Activated CD4-positive, alpha-beta T cell treated with anti-CD3 and anti-CD28 coated beads, Interleukin-2, amount 50 U/mL, for 24 hours (primary cell): ENCODE measurements at regions not wholly inside any gene's neighbourhood (a gene's known extent, or its start where the extent isn't known, plus 50 kb on each side); places are given as distances from the start of the nearest gene placed in this dataset.
"Not testable (repeated sequence)": the region's sequence is repeated elsewhere in the genome, so short reads cannot be mapped to it uniquely, and the experiment has no call there.

Source experiments
- DNase-seq, 2 donors: peaks; one replicate each; pipeline ENCODE4 v3.0.0-alpha.2; 2020; ENCODE audit warnings: low read depth in 1 of 2, low spot score in 1 of 2

DNA sequence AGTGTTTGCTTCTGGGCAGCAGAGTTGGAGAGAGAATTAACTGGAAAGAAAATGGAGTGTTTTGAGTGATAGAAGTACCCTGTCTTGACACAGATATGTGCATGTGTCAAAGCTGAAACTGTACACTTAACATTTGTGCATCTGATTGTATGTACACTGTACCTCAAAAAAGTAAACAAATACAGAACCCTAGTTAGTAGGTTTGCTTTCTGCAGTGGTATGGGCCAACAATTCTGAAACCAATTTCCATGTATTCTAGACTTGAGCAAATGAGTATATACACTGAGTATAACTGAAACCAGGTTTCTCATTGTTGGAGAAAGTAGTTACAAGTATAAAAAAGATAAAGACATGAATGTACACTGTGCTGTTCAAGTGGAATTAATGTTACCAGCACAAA is 52.4 kb downstream of the ELAPOR2 start:
- DNase-seq, result no peak

DNA sequence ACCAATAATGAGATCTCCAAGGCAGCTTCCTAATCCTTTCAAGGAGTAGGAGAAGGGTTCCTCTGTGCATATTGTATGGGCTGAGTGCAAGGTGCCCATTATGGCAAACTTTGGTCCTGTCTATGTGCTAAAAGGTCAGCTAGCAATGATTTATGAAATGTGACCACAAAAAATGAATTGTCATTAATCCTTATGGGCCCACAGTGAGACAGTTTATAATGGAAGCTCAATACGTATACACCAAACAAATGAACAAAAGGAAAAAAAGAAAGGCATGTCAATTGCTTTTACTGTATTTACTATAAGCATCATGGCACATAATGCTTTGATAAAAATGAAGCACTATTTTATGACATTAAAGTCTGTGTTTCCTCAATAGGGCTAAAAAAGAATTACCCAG is 54.5 kb downstream of the ELAPOR2 start:
- DNase-seq, result no peak

DNA sequence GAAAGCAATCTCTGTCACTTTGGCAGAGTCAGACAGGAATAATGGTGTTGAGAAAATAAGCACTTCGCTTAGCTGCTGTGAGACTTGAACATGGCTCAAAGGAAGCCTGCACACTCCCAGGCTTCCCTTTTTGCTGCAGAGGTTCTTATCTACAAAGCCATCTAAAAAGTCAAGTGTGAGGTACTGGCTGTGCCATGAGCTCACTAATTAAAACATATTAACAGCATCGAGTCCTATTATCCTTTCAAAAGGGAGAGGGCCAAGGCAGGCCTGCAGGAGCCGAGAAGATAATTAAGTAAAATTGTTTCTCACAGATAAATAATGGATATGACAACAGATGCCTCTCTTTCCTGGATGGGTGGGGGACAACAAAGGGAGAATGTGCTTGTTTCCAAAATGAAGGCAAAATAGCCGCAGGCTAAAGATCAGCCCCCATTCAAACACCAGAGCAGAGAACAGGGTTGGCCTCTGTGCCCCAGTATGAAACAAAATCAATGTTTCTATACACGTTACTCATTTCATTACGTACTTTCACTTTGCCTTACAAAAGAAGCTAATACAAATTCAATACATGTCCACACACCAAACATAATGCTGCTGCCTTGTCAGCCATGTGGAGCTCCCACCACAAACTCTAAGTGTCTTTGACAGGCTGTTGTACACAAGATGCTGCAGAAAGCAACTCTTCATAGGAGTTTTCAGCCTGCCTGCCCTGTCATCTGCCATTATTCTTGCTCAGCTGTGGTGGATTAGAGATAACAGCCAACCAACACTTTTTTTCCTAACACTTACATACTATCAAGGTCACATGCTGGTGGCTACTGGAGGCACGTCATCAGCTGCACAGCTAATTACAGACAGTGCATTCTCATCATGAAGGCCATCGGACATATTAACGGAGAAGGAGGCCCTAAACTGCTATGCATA is 55.3 kb downstream of the ELAPOR2 start:
- DNase-seq, result no peak

DNA sequence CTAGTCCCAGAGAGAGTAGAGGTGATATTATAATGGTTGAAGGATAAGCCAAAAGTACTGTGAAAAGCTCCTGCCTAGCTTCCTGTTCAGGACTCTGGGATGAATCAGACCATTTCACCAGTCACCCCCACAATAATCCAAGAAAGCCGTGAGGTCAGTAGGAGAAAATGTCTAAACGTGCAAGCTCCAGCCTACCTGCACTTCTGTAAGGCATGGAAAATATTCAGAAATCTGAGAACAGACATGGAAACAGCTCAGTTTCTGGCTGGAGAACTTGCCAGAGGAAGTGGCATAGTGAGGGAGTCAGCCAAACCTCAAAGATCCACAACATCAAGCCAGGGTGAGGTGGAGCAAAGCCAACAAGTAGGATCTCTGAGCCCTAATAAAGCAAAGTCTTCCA is 58.2 kb downstream of the ELAPOR2 start:
- no peak for DNase-seq

DNA sequence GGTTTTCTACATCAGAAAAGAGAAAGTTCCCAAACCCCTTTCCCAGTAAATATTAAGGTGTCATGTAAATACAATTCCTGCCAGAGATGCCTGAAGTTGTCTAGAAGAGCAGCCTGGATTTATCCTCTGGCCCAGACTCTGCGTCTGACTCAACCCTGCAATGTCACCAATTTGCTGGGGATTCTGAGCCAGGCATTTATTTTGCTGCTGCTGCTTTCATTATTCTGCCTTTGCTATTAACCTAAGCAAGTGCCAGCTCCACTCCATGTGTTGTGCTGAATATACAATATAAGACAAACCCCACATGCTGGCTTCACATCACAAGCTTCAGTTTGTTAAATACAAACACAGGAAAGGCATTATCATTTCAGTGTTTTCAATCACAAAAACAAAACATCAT is 59.1 kb downstream of the ELAPOR2 start:
- DNase-seq, result no peak

DNA sequence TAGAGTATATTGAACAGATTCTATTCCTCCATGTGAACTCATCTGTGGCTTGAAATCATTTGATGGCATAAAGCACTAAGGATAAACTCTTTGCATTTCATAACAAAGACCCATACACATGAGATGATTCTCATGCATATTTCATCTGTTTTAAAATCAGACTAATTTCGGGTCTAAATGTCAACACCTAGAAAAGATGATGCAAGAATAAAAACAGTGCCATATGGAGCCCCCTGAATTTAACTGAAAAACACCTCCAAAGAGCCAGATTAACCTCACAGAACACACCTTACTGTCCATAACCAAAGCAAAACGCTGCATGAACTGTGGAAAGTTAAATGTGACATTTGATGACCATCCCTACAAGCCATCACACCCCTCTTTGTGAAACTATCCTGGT is 59.7 kb downstream of the ELAPOR2 start:
- no peak for DNase-seq

DNA sequence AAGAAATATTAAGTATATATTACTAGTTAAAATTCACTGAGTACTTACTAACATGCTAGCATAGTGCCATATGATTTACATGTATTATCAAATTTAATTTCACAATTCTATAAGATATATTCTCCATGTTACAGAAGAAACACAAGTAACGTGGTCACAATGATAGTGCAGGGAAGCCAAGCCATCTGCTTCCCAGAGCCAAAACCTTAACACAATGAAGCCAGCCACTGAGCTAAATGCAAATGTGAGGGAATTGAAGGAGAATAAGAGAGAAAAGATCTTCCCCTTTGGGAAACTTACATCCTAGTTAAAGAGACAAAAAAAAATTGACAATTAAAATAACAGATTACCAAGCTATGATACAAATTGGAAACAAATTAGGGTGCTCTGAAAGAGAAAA is 63.6 kb downstream of the ELAPOR2 start:
- no peak for DNase-seq

DNA sequence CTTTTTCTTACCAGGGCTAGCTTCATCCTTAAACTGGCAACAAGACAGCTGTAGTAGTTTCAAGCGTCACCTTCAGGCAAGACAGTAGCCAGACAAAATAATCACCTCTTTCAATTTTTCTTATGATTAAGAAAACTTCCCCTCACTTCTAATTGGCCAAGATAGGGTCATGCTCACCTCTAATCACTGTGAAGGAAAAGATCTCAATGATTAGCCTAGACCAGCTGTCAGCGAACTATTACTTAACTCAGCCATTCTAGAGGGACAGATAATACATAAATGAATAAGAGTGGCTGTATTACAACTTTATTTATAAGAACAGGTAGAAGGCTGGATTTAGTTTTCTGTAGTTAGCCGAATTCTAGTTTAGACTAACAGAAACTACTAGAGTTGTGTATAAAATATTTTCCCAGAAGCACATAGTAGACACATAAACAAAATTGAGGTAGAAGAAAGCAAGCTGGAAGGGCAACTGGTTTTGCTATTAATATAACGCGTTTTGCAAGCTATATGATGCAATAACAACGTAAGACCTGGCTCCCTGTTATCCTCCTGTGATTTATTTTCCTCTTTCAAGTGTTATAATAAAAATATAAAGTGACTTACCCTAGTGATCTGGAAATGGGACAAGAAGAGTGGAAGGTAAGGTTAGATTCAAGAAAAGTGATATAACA is 64.3 kb downstream of the ELAPOR2 start:
- no peak for DNase-seq

DNA sequence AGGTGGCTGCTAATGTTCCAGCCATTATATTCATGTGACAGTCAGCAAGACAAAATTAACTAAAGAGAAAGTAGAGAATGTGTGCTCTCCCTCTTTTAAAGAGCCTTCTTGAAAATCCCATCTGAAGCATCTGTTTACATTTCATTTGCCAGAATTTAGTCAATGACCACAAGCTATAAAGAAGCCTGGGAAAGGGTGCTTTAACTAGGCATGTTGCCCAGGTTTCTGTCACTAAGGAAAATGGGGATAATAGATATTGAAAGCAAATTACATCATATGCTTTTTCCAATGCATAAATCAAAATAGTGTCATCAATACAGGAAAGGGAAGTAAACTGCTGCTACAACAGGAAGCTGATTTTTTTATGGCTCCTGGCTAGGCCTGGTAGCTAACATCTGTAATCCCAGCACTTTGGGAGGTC is 67.7 kb downstream of the ELAPOR2 start:
- no peak for DNase-seq

DNA sequence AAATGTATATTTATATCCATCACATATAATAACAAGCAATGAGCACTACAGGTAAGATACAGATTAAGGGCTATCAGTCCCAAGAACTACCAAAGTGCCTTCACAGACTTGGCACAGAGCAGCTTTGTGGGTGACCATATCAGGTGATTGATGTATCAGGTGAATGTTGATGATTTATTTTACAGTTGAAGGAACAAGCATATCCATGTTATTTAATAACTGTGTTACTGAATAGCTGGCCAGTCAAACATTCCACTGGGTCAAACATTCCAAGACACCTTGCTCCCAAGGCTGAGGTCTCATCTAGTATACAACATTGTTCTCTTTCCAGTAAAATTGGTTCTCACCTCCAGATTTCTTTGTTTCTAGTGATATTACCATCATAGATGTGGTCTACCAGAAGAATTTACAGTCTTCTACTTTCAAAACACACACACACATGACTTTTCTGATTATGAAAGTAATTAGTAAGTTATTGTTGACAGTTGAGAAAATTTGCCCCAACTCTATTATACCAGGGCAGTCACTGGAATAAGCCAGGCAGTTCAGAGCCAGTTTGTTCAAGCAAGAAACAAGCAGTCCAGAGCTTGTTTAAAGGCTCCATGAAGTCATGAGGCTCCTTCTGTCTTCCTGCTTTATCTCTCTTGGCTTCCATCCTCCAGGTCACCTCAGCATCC is 68.2 kb downstream of the ELAPOR2 start:
- DNase-seq, result no peak

DNA sequence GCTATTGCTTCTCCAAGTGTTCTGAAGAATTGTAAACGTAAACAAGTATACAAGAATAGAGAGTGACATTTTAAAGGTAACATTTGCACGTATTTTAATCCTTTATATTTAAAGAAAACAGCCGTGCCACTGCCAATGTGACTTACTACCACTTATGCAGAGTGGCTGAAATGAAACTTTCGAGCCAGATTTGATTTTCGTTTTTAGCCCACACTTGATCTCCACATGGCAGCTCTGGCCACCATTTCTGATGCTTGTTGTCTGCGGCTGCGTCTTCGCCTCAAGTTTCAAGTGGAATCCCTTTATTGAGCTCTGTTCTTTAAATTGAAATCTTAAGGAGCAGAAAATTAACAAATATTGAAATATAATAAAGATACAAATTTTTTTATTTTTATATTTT is 70.0 kb downstream of the ELAPOR2 start:
- DNase-seq, result no peak

DNA sequence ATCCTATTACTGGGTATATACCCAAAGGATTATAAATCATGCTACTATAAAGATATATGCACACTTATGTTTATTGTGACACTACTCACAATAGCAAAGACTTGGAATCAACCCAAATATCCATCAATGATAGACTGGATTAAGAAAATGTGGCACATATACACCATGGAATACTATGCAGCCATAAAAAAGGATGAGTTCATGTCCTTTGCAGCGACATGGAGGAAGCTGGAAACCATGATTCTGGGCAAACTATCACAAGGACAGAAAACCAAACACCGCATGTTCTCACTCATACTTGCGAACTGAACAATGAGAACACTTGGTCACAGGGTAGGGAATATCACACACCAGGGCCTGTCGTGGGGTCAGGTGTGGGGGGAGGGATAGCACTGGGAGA is 71.6 kb downstream of the ELAPOR2 start:
- not testable (repeated sequence) for DNase-seq

DNA sequence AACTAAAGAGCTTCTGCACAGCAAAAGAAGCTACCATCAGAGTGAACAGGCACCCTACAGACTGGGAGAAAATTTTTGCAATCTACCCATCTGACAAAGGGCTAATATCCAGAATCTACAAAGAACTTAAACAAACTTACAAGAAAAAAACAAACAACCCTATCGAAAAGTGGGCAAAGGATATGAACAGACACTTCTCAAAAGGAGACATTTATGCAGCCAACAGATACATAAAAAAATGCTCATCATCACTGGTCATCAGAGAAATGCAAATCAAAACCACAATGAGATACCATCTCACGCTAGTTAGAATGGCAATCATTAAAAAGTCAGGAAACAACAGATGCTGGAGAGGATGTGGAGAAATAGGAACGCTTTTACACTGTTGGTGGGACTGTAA is 72.1 kb downstream of the ELAPOR2 start:
- DNase-seq, result not testable (repeated sequence)

DNA sequence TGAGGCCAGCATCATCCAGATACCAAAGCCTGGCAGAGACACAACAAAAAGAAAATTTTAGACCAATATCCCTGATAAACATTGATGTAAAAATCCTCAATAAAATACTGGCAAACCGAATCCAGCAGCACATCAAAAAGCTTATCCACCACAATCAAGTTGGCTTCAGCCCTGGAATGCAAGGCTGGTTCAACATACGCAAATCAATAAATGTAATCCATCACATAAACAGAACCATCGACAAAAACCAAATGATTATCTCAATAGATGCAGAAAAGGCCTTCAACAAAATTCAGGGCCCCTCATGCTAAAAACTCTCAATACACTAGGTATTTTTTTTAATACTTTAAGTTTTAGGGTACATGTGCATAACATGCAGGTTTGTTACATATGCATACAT is 74.1 kb downstream of the ELAPOR2 start:
- DNase-seq, result not testable (repeated sequence)

DNA sequence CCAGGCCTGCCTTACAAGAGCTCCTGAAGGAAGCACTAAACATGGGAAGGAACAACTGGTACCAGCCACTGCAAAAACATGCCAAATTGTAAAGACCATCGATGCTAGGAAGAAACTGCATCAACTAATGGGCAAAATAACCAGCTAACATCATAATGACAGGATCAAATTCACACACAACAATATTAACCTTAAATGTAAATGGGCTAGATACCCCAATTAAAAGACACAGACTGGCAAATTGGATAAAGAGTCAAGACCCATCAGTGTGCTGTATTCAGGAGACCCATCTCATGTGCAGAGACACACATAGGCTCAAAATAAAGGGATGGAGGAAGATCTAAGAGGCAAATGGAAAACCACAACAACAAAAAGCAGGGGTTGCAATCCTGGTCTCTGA is 75.8 kb downstream of the ELAPOR2 start:
- not testable (repeated sequence) for DNase-seq

DNA sequence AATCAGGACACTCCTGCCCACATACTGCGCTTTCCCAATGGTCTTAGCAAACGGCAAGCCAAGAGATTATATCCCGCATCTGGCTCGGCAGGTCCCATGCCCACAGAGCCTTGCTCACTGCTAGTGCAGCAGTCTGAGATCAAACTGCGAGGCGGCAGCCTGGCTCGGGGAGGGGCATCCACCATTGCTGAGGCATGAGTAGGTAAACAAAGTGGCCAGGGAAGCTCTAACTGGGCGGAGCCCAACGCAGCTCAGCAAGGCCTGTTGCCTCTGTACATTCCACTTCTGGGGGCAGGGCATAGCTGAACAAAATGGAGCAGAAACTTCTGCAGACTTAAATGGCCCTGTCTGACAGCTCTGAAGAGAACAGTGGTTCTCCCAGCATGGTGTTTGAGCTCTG is 77.5 kb downstream of the ELAPOR2 start:
- not testable (repeated sequence) for DNase-seq

DNA sequence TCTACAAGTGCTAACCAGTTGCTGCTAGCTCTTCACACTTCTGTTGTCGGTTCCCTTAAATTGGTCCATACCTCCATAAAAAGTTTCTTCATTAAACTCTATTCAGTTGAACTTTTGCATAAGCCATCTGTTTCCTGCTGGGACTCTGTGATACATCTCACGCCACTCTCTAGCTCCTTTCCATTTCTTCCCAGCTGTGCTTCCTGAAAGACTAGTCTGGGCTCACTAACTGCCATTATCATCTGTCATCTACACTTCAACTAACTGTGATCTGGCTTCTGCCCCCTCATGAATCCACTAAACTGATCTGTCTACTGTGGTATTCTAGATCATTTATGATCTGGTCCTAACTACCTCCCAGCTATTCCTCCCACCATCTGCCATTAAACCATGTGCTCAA is 78.3 kb downstream of the ELAPOR2 start:
- DNase-seq, result no peak

DNA sequence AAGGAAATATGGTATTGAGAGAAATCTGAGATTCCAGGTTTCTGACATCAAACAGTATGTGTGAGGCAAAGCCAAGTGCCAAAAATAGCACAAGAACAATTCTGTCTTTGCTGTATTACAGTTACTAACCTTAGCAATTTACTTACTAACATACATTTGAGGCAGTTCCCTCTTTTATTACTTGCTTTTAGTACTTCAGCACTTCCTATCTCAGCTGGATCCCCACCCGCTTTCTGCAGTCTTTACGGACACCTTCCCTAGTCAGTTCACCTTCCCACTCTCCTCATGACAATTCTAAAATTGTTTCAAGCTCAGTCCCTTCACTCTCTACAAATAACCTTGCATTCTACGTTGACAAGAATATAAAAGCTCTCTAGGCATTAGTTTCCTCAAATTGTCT is 79.2 kb downstream of the ELAPOR2 start:
- no peak for DNase-seq

DNA sequence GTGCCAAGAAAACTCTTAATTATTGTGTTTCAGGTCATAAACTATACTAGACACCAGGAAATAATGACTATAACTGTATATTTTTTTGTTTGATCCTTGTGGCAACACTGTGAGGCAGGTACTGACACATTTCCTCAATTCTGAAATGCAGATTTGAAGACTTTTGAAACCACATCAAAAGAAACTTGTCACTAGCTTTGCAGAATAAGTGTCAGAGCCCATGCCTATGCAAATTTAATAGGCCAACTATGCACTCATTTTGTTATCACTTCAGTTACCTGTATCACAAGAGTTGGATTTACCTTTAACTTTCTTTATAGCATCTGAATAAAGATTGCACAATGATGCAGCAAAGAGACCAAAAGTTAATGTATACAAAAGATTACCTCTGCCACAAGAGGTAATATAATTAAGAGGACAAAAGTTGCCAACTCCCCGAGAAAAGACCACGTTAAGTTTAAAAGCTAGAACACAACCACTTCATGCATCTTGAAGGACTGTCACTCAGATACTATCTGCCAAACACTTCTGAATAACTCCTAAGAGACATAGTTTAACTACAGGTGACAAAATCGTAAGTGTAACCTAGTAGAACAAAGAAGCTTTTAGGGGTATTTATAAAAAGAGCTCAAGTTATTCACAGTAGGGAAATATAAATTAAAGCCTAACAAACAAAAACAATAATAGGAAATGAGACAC is 80.5 kb downstream of the ELAPOR2 start:
- DNase-seq, result peak in 1 of 2 donors; percentile 25

DNA sequence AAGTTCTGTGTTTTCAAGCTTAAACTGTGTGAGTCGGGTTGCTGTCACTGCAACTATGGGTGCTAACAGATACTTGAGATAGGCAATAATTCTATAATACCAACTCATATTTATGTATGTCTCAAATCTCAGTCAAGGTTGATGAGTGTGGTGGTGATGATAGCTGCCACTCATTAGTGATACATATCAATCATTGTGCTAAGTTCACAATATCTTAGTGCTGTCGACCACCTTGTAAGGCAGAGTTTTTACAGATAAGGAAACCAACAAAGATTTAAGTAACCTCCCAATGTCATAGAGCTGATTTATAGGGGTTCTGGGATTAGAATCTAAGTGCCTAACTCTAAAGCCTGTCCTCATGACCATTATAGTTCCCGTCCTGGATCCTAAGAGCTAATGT is 82.5 kb downstream of the ELAPOR2 start:
- DNase-seq, result no peak

DNA sequence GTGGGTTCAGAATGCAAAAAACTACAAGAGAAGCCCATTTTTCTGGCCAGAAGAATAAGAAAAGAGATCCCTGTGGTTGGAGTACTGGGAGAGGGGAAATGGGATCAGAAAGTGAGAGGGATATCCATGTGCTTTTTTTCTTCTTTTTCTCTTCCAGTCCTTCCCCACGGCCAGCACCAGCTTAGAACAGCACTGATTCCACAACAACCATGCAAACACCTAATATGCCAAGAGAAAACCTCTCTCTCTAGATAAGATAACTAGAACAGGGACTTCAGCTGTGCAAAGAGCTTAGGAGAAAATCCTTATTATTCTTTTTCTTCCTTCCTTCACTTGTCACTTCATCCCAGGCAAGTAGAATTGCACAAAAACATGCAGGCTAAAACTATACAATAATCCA is 83.5 kb downstream of the ELAPOR2 start:
- no peak for DNase-seq
